ENCODE measurements at regions not wholly inside any gene's neighbourhood (a gene's known extent, or its start where the extent isn't known, plus 50 kb on each side); places are given as distances from the start of the nearest gene placed in this dataset.

GRCh38 chr13:26993780-26994179, 177.8 kb downstream of the USP12 start:
- no peak overlapping the region for H3K9ac ChIP-seq (ENCODE audit: insufficient read depth in 1 of 2, low read depth in 2 of 2, low read length in 2 of 2)

More at GRCh38 chr13:26993780-26994179, 177.8 kb downstream of the USP12 start:
- H3K27me3 ChIP-seq (ENCODE audit: control insufficient read depth in 2 of 2, insufficient read depth in 2 of 2, low read length in 2 of 2) = peaks cover 3 to 4% of the 10 kb centered on the region in 2 experiments; a peak in 3 of 5 replicates
- H3K79me2 ChIP-seq (ENCODE audit: control insufficient read depth, insufficient read depth, low read length) = no peaks in the 10 kb centered on the region
- ChIA-PET POLR2A (interaction anchor here (0.6 kb wide), 1 partner anchor 262 kb away, joined by 3 read pairs; no protein-coding TSS in a partner anchor), CTCF (ENCODE audit: low intra/inter-chr PET ratio) (no interaction called here)
- H4K20me1 ChIP-seq (replicated peaks; ENCODE audit: control insufficient read depth, insufficient read depth, low read length) = no peaks in the 10 kb centered on the region
- intact Hi-C loops (cut with micrococcal nuclease) (no loop called here), in situ Hi-C loops (cut with MboI) (no loop called here)
- H3K4me2 ChIP-seq (ENCODE audit: insufficient read depth, low read length) = no peak overlapping the region
- BruUV-seq (replicated peaks) = no TSS peak
- DNase-seq (ENCODE audit: extremely low read depth in 1 of 4, low spot score in 3 of 4) (no peak), FAIRE-seq (no peak), ATAC-seq (no peak)
- no peaks in the 10 kb centered on the region for H3K9me3 ChIP-seq (replicated peaks; ENCODE audit: control insufficient read depth, insufficient read depth, low read depth, low read length)
- peaks cover 5 to 7% of the 10 kb centered on the region in 2 experiments; a peak in 4 of 5 replicates for H3K4me1 ChIP-seq (replicated peaks in 1 of 2; ENCODE audit: control insufficient read depth in 2 of 2, insufficient read depth in 2 of 2, low read length in 2 of 2)
- H3K9me1 ChIP-seq (ENCODE audit: control insufficient read depth, insufficient read depth, low read length) = no peaks in the 10 kb centered on the region
- no peak overlapping the region for H3K4me3 ChIP-seq
- WGBS (ENCODE audit: insufficient coverage, low coverage, missing lambda C conversion rate) = 13% methylated on average over 3 of the region's 3 CpGs
- no peak overlapping the region for H2AFZ ChIP-seq (ENCODE audit: low read depth, low read length)
- H3K36me3 ChIP-seq (ENCODE audit: control insufficient read depth, insufficient read depth, low read length) = no peaks in the 10 kb centered on the region
- H3K27ac ChIP-seq (ENCODE audit: extremely low read depth, low read depth, low read length) = no peak overlapping the region
- peak; percentile 58 for TF ChIP-seq RBM25 (IDR thresholded peaks at IDR 0.05; ENCODE audit: low read depth, low read length, severe bottlenecking)
- TF ChIP-seq BCOR (IDR thresholded peaks at IDR 0.05) = peak; percentile 88
- peak; percentile 60; the same call in 1 of the 2 replicates for TF ChIP-seq HDAC2 (IDR thresholded peaks at IDR 0.05)
- no peak for TF ChIP-seq PHTF2 (CRISPR knock-in tag; IDR thresholded peaks at IDR 0.05)
- no peak for TF ChIP-seq RBM22 (IDR thresholded peaks at IDR 0.05; ENCODE audit: low read depth, low read length, poor library complexity, severe bottlenecking)
- peak; percentile 50; the same call in 1 of the 2 replicates for TF ChIP-seq SMARCA5 (IDR thresholded peaks at IDR 0.05)
- TF ChIP-seq KDM1A (IDR thresholded peaks at IDR 0.05) = peak in 1 of 2 experiments; percentile 77; a peak in 3 of 4 replicates
- TF ChIP-seq ZNF408 (CRISPR knock-in tag; IDR thresholded peaks at IDR 0.05; ENCODE audit: low read depth) = no peak
- TF ChIP-seq PCBP1 (IDR thresholded peaks at IDR 0.05; ENCODE audit: low read depth, low read length, poor library complexity, severe bottlenecking) = no peak
- TF ChIP-seq CHD4 (IDR thresholded peaks at IDR 0.05; ENCODE audit: insufficient read depth, insufficient replicate concordance, low read depth, low read length, poor library complexity, severe bottlenecking) = peak; percentile 96
- peak; percentile 87 for TF ChIP-seq ADNP (tag; IDR thresholded peaks at IDR 0.05)
- TF ChIP-seq PHF8 (IDR thresholded peaks at IDR 0.05; ENCODE audit: borderline replicate concordance, low read length) = no peak
- TF ChIP-seq CBX1 (IDR thresholded peaks at IDR 0.05; ENCODE audit: low read depth) = peak; percentile 58; the same call in 1 of the 2 replicates

All from K562 (cell line).